K562 (cell line): ENCODE measurements at regions not wholly inside any gene's neighbourhood (a gene's known extent, or its start where the extent isn't known, plus 50 kb on each side); places are given as distances from the start of the nearest gene placed in this dataset.

ENCODE experiments used
- BACH1 ChIP-seq: fragments of 200-800 bp; sonication (Bioruptor generic); IDR thresholded peaks from 2 replicates; pipeline ENCODE4 v1.6.1; 2016; ENCODE audit warnings: missing genetic modification characterization, missing compliant biosample characterization
- CHD4 ChIP-seq: fragments of 200-600 bp; sonication (generic); IDR thresholded peaks from 3 replicates; pipeline ENCODE4 v1.6.1; 2012; ENCODE audit warnings: low read depth, mild to moderate bottlenecking, mixed read lengths, low read length, inconsistent platforms; ENCODE audit not compliant: insufficient read depth, insufficient replicate concordance, poor library complexity, severe bottlenecking
- EHMT2 ChIP-seq: fragments of 450-650 bp; IDR thresholded peaks from 2 replicates; pipeline ENCODE4 v1.6.1; 2018; ENCODE audit warnings: antibody characterized with exemption
- EZH2 ChIP-seq: IDR thresholded peaks from 2 replicates; pipeline ENCODE4 v1.6.1; 2012; ENCODE audit warnings: low read depth, mild to moderate bottlenecking, inconsistent platforms, low read length, borderline replicate concordance
- POLR2A ChIP-seq: fragments of 450-650 bp; conservative IDR thresholded peaks from 2 replicates; pipeline ENCODE4 v1.6.1; 2016
- RUNX1 ChIP-seq: sonication (generic); IDR thresholded peaks from 2 replicates; pipeline ENCODE4 v1.6.1; 2016; ENCODE audit warnings: antibody characterized with exemption, low read depth
- TCF15 ChIP-seq: fragments of 250-450 bp; sonication (Bioruptor Pico); IDR thresholded peaks from 2 replicates; pipeline ENCODE4 v1.8.0; 2022; ENCODE audit warnings: moderate library complexity, mild to moderate bottlenecking, inconsistent platforms

GRCh38 chr2:146741260-146741659 is 1103.6 kb upstream of the ACVR2A start:
- no peak for TF ChIP-seq EHMT2
- TF ChIP-seq RUNX1 = no peak
- no peak for TF ChIP-seq BACH1 (tag)
- TF ChIP-seq EZH2 = no peak
- no peak for TF ChIP-seq CHD4
- no peak for TF ChIP-seq POLR2A
- TF ChIP-seq TCF15 (CRISPR knock-in tag) = no peak
